NOMO-1 treated with DMSO at 0.1 percent for 48 hours (cell line): ENCODE measurements at regions not wholly inside any gene's neighbourhood (a gene's known extent, or its start where the extent isn't known, plus 50 kb on each side); places are given as distances from the start of the nearest gene placed in this dataset.
"Not testable (repeated sequence)": the region's sequence is repeated elsewhere in the genome, so short reads cannot be mapped to it uniquely, and the experiment has no call there.

Experiments
- DNase-seq: peaks from one replicate; lab custom pipeline; 2025; ENCODE audit not compliant: unreplicated experiment; lab: John Stamatoyannopoulos, UW

- no peak for DNase-seq
These were observed 52.2 kb upstream of the FAT1 start for GRCh38 chr4:186775902-186776301.

DNA sequence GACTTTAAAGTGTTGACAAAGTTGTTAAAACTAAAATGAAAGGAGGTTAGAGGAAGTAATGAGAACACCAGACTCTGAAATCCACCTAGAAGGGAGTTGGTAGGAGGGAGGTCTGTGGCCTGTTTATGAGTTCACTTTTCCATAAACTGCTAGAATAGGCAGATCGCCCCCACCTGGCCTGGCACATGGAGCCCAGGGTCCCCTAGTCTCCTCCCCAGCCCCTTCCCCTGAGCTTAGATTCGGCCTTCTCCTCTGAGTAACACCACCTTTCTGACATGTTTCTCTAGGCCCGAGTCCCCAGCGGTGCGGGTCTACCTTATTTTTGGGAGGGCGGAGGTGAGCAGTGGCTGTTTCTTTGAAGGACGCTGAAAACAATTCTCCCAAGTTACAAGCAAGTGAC lies 54.5 kb upstream of the FAT1 start:
- peak; percentile 64 for DNase-seq

DNA sequence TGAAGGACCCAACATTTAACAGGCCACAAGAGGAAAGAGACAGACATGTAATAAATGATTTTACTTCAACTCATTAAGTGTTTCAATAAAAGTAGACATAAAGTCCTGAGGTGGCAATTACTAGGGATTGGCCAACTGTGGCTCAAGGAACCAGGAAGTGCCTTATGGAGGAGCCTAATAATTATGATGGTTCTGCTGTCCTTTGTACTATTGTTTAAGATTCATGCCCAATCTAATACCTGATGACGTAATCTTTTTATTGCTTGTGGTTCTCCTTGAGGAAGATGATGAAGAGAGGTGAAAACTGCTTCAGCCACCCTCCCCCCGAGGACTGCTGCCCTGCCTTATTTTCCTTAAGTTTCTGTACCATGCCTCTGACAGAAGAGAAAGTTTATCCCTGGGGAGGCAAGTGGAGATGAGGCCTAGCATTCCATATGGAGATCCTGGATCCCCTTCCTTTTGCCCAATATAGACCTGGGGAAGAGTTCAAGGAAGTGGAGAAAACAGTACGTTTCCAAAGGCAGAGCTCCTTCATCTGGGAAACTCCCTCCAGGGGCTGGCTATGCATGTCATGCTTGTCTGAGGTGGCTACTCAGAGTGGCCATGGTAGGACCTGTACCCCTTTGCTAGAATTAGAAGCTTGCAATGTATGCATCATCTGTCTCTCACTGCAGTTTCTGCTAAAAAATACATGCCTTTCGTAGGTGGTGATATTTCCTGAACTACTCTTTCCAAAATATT lies 56.8 kb upstream of the FAT1 start:
- no peak for DNase-seq

DNA sequence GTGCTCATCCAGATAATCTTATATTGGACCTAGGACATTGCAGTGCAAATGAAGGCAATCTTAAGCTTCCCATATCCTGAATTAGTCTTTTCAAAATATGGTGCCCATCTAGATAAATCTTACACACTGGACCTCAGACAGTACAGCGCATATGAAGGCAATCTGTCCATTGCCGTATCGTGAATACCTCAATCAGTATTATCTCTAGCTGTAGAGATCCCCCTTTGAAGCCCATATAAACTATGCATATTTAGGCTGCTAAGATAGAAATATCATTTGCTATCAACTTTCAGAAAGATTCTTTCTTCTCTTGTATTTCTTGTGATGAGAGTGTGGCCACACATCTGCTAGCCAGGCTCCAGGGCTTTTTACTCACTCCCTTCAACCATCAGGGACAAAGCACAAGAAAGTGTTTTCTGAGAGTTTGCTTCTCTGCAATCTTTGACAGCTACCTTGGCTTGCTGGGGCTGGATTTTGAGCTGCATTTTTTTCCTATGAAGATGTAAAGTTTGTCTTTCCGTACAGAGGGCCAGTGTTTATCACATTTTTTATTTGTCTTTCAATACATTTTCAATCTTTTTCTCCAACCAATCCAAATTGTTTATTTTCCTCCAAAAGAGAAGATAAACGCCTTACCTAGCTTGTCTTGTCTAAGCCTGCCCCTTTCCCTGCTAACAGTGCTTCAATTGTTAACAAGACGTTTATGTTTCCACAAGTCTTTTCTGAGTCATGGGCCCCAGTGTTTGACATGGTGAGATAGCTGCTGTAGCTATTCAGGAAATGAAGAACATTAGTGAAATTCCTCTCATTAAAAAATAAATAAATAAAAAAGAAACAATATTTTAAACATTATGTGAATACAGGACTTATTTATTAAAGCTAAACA lies 57.6 kb upstream of the FAT1 start:
- no peak for DNase-seq

GRCh38 chr4:186782302-186782701 lies 58.6 kb upstream of the FAT1 start:
- no peak for DNase-seq

GRCh38 chr4:186787536-186787935 lies 63.9 kb upstream of the FAT1 start:
- no peak for DNase-seq

- DNase-seq = no peak
These were observed 66.0 kb upstream of the FAT1 start for GRCh38 chr4:186789651-186790050.

DNA sequence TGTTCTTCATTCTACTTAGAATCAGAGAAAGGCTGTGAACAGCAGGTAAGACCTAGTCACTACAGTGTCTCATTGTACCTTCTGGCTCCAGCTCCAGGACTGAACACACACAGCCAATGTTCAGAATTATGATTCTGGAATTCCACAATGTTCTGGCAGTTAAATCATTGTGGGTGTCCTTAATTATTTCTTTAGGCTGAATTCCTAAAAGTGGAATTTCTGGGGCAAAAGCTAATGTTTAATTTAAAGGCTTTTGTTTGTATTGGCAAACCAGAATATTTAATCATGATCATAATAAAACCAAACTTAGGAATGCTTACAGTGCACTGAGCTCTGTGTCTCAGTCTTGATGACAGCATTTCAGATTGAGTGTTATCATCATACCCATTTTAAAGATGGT lies 67.0 kb upstream of the FAT1 start:
- DNase-seq = no peak

- no peak for DNase-seq
These were observed 69.2 kb upstream of the FAT1 start for GRCh38 chr4:186792728-186793366.

DNA sequence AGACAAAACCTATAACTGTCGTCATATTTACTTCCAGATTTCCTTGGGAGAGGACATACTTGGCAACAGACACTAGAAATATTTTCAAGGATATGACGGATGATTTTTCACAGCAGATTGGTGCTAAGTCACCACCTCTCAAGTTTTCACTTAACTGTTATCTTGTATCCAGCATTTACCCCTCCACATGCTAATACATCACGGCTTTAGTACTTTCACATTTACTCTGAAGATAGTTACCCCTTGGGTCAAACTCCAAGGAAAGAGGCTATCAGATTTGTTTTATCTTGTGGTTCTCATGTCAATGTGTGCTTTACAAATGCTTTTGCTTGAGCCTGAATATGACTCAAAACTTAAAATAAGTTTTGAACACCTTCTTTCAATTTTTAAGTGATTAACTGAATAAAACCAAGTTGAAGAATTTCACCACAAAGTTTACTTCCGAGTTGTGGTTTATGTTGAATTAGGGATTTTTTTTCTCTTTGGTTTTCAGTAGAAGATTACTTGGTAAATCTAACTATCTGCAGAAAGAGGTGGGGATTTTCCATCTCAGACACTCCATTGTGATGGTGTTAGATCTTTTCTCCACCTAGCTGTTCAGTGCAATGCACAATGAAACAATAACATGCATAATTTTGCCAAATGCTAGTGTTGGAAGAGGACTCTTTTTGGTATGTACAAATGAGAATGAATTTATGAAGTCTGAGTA lies 75.4 kb upstream of the FAT1 start:
- no peak for DNase-seq

DNA sequence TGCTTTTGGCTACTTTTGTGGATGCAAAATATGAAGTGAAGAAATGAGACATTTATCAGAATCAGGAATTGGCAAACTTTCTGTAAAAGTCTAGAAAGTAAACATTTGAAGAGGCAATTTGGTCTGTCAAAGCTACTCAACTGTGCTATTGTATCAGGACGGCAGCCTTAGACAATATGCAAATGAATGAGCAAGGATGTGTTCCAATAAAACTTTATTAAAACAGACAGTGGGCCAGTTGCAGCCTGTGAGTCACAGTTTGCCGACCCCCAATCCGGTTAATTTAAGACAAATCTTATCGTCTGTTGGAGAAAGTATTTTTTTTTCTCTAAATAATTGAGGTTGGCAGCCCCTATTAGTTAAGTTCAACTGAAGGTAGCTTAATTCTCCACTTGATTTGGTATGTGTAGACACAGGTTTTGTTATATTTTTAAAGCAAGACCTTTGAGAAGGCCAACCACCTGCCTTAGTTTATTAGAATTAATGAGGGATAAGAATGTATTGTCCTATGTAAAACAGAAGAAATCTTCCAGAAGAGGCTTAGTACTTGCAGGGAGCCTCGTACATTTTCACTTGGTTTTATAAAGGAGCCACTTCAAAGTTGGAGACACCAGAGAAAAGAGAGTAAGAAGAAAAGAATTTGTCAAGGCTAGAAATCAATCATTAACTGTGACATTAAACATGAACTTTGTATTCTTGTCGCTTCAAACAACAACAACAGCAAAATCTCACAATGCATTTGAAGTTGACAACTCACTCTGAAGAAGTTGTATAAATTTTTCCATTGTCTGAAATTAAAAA lies 81.6 kb upstream of the FAT1 start:
- no peak for DNase-seq

DNA sequence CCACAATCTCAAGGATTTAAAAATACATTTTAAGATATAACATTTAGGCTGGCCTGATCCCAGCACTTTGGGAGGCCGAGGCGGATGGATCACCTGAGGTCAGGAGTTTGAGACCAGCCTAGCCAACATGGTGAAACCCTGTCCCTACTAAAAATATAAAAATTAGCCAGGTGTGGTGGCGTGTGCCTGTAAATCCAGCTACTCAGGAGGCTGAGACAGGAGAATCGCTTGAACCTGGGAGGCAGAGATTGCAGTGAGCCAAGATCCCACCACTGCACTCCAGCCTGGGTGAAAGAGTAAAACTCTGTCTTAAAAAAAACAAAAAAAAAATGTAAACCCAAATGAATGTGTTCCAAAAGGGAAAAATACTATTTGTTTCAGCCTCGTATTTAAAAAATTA lies 82.3 kb upstream of the FAT1 start:
- not testable (repeated sequence) for DNase-seq

GRCh38 chr4:186806679-186807421 lies 83.2 kb upstream of the FAT1 start:
- DNase-seq = no peak

DNA sequence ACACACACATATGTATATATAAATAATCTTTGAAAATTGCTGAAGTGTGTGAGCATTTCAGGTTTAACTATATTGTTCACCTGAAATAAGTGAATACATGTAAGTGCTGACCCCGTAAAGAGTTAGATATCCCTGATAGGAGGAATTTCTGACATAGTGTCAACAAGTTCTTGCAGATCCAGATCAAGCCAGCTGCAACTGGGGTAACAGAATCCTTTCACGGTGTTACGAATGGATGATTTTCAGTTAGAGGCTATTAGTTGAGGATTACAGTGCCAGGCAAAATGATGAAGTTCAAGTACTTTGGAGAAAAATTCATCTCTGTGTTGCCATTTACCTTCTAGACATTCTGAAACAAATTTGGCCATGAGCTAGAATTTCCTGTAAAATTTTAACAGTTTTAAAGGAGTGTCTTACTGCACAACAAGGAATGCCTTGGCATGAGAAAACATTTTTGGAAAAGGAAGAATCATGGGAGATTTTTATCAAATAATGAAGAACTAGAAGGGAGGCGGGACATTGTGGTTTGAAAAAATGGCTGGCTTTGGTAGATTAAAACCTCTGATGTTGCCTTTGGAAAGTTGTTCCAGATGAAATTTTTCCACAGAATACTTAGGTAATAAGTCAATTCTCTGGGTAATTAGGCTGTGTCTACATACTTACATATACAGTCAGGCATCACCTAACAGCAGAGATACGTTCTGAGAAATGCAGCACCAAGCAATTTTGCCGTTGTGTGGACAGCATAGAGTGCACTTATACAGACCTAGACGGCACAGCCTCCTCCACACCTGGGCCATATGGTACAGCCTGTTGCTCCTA lies 84.4 kb upstream of the FAT1 start:
- no peak for DNase-seq

DNA sequence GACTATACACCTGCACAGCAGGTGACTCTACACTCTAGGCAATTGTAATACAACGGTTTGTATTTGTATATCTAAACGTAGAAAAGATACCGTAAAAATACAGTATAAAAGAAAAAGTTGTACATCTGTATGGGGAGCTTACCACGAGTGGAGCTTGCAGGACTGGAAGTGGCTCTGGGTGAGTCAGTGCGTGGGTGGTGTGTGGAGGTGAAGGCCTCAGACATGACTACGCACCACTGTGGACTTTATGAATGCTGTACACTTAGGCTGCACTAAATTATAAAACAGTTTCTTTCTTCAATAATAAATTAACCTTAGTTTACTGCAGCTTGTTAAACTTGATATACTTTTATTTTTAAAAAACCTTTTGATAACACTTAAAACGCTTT lies 85.0 kb upstream of the FAT1 start:
- no peak for DNase-seq

DNA sequence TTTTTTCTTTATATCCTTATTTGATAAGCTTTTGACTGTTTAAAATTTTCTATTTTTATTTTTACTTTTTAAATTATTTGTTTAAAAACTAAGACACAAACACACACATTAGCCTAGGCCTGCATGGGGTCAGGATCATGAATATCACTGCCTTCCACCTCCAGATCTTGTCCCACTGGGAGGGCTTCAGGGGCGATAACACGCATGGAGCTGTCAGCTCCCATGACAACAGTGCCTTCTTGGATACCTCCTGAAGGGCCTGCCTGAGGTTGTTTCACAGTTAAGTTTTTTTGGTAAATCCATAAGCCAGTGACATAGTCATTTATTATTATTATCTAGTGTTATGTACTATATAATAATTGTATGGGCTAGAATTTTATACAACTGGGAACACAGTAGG lies 85.4 kb upstream of the FAT1 start:
- no peak for DNase-seq

DNA sequence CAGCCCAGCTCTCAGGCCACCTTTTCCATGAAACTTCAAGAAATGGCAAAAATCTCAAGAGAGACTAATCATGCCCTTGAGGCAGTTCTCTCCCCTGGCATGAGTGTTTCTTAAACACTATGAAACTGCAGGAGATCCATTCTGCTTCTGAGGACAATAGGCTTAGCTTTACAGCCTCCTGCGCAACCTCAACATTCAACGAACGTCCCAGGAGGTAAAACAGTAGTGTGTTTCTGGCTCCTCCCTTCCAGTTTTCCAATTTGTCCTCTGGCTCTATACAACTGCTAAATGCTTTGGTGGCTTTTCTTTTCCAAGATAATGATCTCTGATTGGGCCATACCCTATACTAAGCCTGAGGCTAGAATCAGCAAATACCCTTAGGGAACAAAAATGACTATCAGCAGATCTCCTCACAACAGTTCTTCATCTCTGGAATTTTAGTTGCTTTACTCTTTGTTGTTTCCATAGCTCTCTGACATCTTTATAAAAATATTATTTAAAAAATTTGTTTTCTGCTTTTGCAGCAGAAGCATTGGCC lies 87.0 kb upstream of the FAT1 start:
- no peak for DNase-seq

- no peak for DNase-seq
These were observed 88.9 kb upstream of the FAT1 start for GRCh38 chr4:186812592-186812991.
